Right cardiac atrium (tissue), 5 donors: ENCODE measurements at regions not wholly inside any gene's neighbourhood (a gene's known extent, or its start where the extent isn't known, plus 50 kb on each side); places are given as distances from the start of the nearest gene placed in this dataset.

Experiments
- ATAC-seq, 2 donors: fragments of 200-7000 bp; cut with Tn5 transposase; one replicate each; pipeline versions ENCODE4 v1.8.0 to v1.9.1; 2020; ENCODE audit warnings: moderate library complexity in 2 of 2, mild to moderate bottlenecking in 1 of 2
- DNase-seq, 3 donors: peaks; one replicate each; pipeline ENCODE4 v3.0.0-alpha.2; 2020
- H3K27ac ChIP-seq: one replicate; pipeline ENCODE4 v1.5.1; 2013; ENCODE audit warnings: mild to moderate bottlenecking, low read length, control low read depth, moderate library complexity
- H3K27me3 ChIP-seq: one replicate; pipeline ENCODE4 v1.6.1; 2013; ENCODE audit not compliant: control insufficient read depth, insufficient read depth
- H3K4me1 ChIP-seq: one replicate; pipeline ENCODE4 v1.6.1; 2013; ENCODE audit warnings: low read length; ENCODE audit not compliant: control insufficient read depth, insufficient read depth
- H3K4me3 ChIP-seq: one replicate; pipeline ENCODE4 v1.5.1; 2013; ENCODE audit warnings: low read length, control low read depth
- H3K9me3 ChIP-seq: one replicate; pipeline ENCODE4 v1.6.1; 2013; ENCODE audit warnings: low read length; ENCODE audit not compliant: control insufficient read depth
- WGBS: extraction: QIAGEN DNeasy Blood & Tissue Kit; methylation state at CpG from one replicate; pipeline ENCODE4 v1.1.7; 2013; 5-methylcytosine and 5-hydroxymethylcytosine counted together
- intact Hi-C, 4 donors: fragments of 100-400 bp; cut with DNase I; formaldehyde crosslinking; loops; one replicate each; pipeline versions ENCODE4 v1.11.0 to v1.14.0; 2022 to 2023
- donor health status: healthy with polysubstance abuse.
- donor health status: DM: no; HTN: yes; CAD: no.
- donor health status: DM: no; HTN: no; CAD: no.
- donor health status: DM: no; HTN: yes; CAD: no; lungs with severe emphysema.
- donor health status: DM: yes; HTN: yes; CAD: no.

DNA sequence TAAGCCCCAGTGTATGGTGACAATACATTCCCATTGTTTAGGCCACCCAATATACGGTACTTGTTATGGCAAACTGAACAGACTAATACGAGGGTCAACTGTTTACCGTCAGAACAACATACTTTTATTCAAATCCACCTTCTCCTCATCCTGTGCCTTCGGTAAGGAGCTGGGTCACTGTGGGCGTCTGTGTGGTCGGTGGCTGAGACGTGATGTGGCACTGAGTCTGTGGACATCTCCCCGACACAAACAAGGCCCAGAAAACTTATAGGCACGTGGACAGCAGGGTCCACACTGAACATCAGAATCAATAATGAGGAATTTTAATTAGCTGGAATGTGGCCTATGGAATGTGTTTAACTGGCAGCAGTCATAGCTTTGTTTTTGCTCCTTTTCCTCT is 154.3 kb upstream of the IRX2 start:
- DNase-seq (no peak), ATAC-seq (no peak)
- Histone ChIP-seq H3K27ac (no peak overlapping the region), H3K4me3 (no peak overlapping the region), H3K4me1 (no peaks in the 10 kb centered on the region), H3K9me3 (peaks cover under 1% of the 10 kb centered on the region), H3K27me3 (no peaks in the 10 kb centered on the region)
- intact Hi-C loops = no loop called here
- WGBS = 67% methylated on average over 9 of the region's 9 CpGs

DNA sequence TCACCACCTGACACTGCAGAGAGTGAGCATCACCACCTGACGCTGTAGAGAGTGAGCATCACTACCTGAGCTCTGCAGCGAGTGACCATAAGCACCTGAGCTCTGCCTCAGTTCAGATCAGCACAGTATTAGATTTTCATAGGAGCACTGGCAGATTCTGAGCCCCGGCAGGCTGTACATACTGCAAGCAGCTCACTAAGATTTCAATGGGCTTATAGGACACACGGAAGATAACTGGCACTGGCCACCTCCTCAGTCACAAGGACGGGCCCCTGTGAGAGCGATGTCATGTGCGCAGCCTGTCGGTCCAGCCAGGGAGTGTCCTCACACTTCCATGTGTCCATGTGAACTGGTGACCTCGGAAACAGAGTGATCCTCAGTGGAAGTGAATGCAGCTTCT is 153.5 kb upstream of the IRX2 start:
- no peak for ATAC-seq
- H3K9me3 ChIP-seq = peaks cover 3% of the 10 kb centered on the region
- H3K27ac ChIP-seq = no peak overlapping the region
- intact Hi-C loops = no loop called here
- H3K4me1 ChIP-seq = no peaks in the 10 kb centered on the region
- WGBS = 76% methylated on average over 9 of the region's 9 CpGs
- H3K27me3 ChIP-seq = no peaks in the 10 kb centered on the region
- no peak for DNase-seq
- H3K4me3 ChIP-seq = no peak overlapping the region

DNA sequence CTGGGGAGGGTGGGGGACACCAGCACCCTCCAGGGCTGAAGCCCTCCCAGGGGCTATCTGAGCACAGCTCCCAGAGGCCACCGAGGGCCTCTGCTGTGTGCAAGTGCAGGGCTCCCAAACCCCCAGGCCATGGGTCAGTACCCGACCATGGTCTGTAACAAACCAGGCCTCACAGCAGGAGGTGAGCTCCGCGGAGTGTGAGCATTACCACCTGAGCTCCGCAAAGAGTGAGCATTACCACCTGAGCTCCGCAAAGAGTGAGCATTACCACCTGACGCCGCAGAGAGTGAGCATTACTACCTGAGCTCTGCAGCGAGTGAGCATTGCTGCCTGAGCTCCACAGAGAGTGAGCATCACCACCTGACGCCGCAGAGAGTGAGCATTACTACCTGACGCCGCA is 152.9 kb upstream of the IRX2 start:
- DNase-seq (no peak), ATAC-seq (no peak)
- Histone ChIP-seq H3K4me3 (no peak overlapping the region), H3K27me3 (no peaks in the 10 kb centered on the region), H3K27ac (no peak overlapping the region), H3K9me3 (peaks cover 3% of the 10 kb centered on the region), H3K4me1 (no peaks in the 10 kb centered on the region)
- 82% methylated on average over 13 of the region's 13 CpGs for WGBS
- intact Hi-C loops = no loop called here

DNA sequence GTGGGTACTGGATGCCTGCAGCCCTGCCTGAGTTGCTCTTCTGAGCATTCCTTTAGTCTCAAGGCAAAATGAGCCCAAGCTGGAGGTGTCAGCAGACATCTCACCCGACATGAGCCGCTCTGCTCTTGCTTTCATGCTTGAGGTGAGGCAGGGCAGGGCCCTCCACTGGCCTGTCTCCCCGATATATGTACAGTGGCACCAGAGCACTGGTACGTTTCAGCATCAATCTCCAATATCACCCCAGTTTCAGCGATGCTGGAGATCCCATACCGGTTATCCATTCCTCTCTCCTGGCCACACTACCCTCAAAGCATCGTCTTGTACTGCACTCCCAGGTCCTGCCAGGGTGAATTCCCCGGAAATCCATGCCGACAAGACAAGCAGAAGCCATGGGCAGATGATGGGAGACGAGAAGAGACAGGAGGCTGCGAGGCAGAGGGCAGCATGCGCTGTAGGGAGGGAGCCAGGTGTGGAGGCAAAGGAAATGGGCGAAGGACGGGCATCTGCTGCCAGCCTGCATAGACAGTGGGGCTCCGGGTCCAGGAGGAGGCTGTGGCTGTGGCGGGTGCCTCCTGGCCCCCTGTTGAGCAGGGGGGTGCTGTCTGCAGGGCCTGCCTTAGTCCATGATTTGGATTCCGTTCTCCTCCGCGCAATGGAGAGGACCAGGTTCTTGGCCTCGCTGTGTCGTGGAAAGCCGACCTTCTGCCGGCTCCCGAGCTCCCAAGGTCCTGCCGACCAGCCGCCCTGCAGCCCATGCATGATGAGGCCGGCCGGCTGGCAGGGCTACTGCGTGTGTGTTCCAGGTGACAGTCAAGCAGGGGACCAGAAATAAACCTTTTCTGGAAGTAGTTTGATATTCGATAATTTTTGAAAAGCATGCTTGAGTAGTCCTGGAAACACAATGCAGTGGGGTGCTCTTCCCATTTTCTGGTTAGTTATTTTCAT is 152.2 kb upstream of the IRX2 start:
- DNase-seq (no peak), ATAC-seq (no peak)
- 88% methylated on average over 30 of the region's 30 CpGs for WGBS

DNA sequence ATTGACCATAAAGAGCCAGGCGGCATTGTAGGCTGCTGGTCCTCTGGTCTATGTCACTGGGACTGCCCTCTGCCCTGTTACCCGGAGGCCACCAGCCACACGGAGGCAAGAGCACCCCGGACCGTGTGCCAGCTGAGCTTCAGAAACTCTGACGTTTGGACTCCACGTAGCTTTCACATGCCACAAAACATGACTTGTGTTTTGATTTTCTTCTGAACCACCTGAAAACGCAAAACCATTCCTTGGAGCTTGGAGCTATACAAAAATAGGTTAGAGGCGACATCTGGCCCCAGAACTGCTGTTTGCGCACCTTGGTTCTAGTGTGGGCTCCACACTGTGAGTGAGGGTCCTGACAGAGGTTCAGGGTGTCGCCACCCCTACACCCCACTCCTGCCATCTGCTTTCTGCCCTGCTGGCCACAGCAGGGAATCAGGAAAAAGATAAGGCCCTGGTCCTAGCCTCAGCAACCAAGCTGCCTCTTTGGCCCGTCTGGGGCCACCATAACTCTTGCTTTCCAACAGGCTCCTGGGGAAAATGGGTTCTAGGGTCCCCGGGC is 151.3 kb upstream of the IRX2 start:
- no peak for ATAC-seq
- intact Hi-C loops = no loop called here
- H3K9me3 ChIP-seq = peaks cover 3% of the 10 kb centered on the region
- H3K27me3 ChIP-seq = no peaks in the 10 kb centered on the region
- no peak overlapping the region for H3K4me3 ChIP-seq
- no peak for DNase-seq
- WGBS = 87% methylated on average over 13 of the region's 13 CpGs
- no peaks in the 10 kb centered on the region for H3K4me1 ChIP-seq
- no peak overlapping the region for H3K27ac ChIP-seq

More for the DNA sequence above, 152.2 kb upstream of the IRX2 start:
- Histone ChIP-seq H3K27me3 (no peaks in the 10 kb centered on the region), H3K9me3 (peaks cover 3% of the 10 kb centered on the region), H3K4me1 (no peaks in the 10 kb centered on the region), H3K27ac (no peak overlapping the region), H3K4me3 (no peak overlapping the region)
- intact Hi-C loops = no loop called here

DNA sequence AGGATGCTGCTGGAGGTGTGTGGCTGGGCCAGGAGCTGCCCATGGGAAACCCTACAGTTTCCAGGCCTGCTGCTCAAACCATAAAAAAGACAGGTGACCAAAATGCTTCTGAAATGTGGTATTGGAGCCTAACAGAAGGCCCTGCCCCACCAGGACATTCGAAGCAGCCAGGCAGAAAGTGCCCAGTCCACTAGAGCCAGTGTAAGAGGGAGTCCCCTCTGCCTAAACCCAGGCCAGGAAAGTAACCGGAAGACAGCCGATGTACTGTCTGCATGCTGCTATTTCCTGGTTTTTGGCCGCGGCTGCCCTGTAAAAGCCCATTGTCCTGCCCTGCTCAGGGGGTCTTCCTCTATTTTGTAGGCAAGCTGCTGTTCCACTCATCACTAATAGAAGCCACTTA is 150.7 kb upstream of the IRX2 start:
- DNase-seq (no peak), ATAC-seq (no peak)
- intact Hi-C loops = no loop called here
- H3K4me1 ChIP-seq = no peaks in the 10 kb centered on the region
- peaks cover 3% of the 10 kb centered on the region for H3K9me3 ChIP-seq
- H3K27me3 ChIP-seq = no peaks in the 10 kb centered on the region
- H3K27ac ChIP-seq = no peak overlapping the region
- WGBS = 66% methylated on average over 5 of the region's 5 CpGs
- no peak overlapping the region for H3K4me3 ChIP-seq

DNA sequence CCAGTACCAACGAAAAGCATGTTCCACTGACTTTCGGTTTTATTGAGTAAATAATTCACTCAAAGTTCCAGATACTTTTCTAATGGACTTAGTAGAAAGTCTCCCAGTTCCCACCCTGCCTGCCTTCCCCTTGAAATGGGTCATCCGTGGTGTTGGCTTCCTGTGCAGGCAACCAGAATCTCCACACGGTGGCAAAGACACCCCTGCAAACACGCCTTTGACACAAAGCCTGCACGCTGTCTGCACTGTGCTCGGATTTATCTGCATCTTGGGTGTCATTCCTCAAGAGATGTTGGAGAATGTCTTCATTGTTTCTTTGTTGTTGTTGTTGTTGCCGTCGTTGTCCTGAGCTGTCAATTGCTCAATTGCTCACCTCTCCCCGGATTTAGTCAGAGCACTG is 150.0 kb upstream of the IRX2 start:
- no peak overlapping the region for H3K27ac ChIP-seq
- DNase-seq (no peak), ATAC-seq (no peak)
- no peak overlapping the region for H3K4me3 ChIP-seq
- intact Hi-C loops = no loop called here
- no peaks in the 10 kb centered on the region for H3K27me3 ChIP-seq
- H3K9me3 ChIP-seq = peaks cover 3% of the 10 kb centered on the region
- H3K4me1 ChIP-seq = no peaks in the 10 kb centered on the region
- WGBS = 75% methylated on average over 10 of the region's 10 CpGs

DNA sequence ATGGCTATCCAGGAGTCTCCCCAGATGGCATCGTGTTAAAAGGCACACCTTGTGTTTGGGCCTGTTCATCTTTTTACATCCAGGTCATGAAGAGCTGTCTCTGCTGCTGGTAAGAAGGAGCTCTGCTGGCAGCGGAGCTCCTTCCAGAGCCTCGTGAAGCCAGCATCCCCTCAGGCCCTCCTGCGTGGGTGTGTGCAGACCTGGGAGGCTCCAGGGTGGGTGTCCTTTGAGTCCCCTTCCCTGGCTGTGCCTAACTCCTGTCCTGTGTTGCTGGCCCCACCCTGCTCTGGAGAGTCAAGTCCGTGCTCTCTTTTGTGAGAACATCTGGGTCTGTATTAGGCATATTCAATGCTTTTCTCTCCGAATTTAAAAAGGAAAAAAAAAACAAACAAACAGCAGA is 149.6 kb upstream of the IRX2 start:
- intact Hi-C loops = no loop called here
- no peak for DNase-seq
- 77% methylated on average over 6 of the region's 6 CpGs for WGBS
- H3K4me3 ChIP-seq = no peak overlapping the region
- H3K27me3 ChIP-seq = no peaks in the 10 kb centered on the region
- ATAC-seq = no peak
- no peak overlapping the region for H3K27ac ChIP-seq
- H3K9me3 ChIP-seq = peaks cover 3% of the 10 kb centered on the region
- H3K4me1 ChIP-seq = no peaks in the 10 kb centered on the region

DNA sequence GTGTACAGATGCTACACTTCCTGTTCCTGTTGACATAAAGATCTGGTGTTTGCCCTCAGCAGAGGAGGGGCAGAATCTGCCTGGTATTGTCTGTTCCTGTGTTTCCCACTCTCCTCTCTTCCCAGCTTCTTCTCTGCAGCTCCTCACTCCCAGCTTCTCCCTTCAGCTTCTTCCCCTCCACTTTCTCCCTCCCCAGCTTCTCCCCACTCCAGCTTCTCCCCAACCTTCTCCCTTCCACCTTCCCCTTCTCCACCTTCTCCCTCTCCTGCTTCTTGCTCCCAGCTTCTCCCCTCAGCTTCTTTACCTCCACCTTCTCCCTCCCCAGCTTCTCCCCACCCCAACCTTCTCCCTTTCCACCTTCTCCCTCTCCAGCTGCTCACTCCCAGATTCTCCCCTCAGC is 148.9 kb upstream of the IRX2 start:
- ATAC-seq = no peak
- no peaks in the 10 kb centered on the region for H3K27me3 ChIP-seq

DNA sequence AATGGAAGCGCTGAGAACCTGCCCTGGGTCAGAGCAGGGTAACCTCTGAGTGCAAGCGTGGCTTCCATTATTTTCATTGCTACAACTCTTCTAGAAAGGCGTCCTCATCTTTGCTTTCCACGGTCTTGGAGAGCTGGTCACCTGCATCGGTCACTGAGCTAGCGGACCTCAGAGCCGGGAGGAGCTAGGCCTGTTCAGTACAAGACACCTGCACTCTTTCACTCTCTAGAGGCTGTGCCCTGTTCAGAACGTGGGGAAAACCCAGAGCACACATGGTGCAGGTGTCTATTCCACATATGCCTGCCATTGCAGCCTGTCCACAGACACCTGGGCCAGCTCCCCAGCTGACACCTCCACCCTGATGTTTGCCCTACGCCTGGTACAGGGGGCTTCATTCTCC is 147.8 kb upstream of the IRX2 start:
- intact Hi-C loops = no loop called here
- WGBS = 83% methylated on average over 9 of the region's 9 CpGs
- H3K4me3 ChIP-seq = no peak overlapping the region
- ATAC-seq = no peak
- H3K9me3 ChIP-seq = peaks cover 3% of the 10 kb centered on the region
- no peaks in the 10 kb centered on the region for H3K27me3 ChIP-seq
- DNase-seq = no peak
- H3K4me1 ChIP-seq = no peaks in the 10 kb centered on the region
- H3K27ac ChIP-seq = no peak overlapping the region

More for the DNA sequence above, 148.9 kb upstream of the IRX2 start:
- DNase-seq = no peak
- Histone ChIP-seq H3K9me3 (peaks cover 3% of the 10 kb centered on the region), H3K27ac (no peak overlapping the region), H3K4me1 (no peaks in the 10 kb centered on the region), H3K4me3 (no peak overlapping the region)
- intact Hi-C loops = no loop called here

DNA sequence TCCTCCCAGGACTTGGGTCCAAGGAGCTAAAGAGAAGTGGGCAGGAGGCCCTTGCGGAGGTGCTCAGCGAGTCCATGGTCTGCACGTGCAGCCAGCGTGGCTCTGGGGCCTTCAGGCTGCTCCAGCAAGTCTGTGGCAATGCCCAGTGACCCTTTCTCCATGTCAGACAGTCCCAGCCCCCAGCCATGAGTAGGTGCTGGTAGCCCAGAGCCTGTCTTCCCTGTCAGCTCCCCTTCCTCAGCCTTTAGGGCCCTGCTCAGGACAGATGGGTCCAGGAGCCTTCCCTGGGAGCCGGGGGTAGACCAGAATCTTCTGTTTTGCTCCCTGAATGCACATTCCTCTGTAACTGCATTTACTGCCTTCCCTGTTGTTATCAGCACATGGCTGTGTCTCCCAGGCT is 147.2 kb upstream of the IRX2 start:
- ATAC-seq (no peak), DNase-seq (no peak)
- H3K4me1 ChIP-seq = no peaks in the 10 kb centered on the region
- H3K27ac ChIP-seq = no peak overlapping the region
- WGBS = 80% methylated on average over 5 of the region's 5 CpGs
- no peak overlapping the region for H3K4me3 ChIP-seq
- intact Hi-C loops = no loop called here
- peaks cover 3% of the 10 kb centered on the region for H3K9me3 ChIP-seq
- no peaks in the 10 kb centered on the region for H3K27me3 ChIP-seq
